H1 (cell line): ENCODE measurements at regions not wholly inside any gene's neighbourhood (a gene's known extent, or its start where the extent isn't known, plus 50 kb on each side); places are given as distances from the start of the nearest gene placed in this dataset.

Experiments used
- BCL11A ChIP-seq, 2 experiments: IDR thresholded peaks; one replicate each; pipeline ENCODE4 v1.6.1; 2011; ENCODE audit warnings: low read depth in 2 of 2, low read length in 2 of 2, mild to moderate bottlenecking in 2 of 2
- EP300 ChIP-seq, 2 experiments: IDR thresholded peaks; 1 replicate in 1 of 2; 2 replicates in 1 of 2; pipeline ENCODE4 v1.6.1; 2011 to 2012; ENCODE audit warnings: low read depth in 2 of 2, low read length in 2 of 2, mild to moderate bottlenecking in 2 of 2, borderline replicate concordance in 1 of 2, inconsistent platforms in 1 of 2, moderate library complexity in 1 of 2
- EZH2 ChIP-seq: fragments of 200-600 bp; sonication (generic); IDR thresholded peaks from 2 replicates; pipeline ENCODE4 v1.7.1; 2012; ENCODE audit warnings: low read depth, mild to moderate bottlenecking, moderate library complexity, low read length, inconsistent platforms; ENCODE audit not compliant: severe bottlenecking
- POLR2A ChIP-seq, 2 experiments: IDR thresholded peaks; 1 replicate in 1 of 2; 2 replicates in 1 of 2; pipeline ENCODE4 v1.6.1; 2011; ENCODE audit warnings: low read depth in 2 of 2, low read length in 2 of 2, mild to moderate bottlenecking in 2 of 2; ENCODE audit errors: control extremely low read depth in 1 of 2
- POLR2AphosphoS5 ChIP-seq: IDR thresholded peaks from 2 replicates; pipeline ENCODE4 v1.6.1; 2011; ENCODE audit warnings: low read depth, low read length
- SIN3A ChIP-seq, 2 experiments: IDR thresholded peaks in 1 of 2; conservative IDR thresholded peaks in 1 of 2; 2 replicates each; pipeline ENCODE4 v1.6.1; 2011 to 2012; ENCODE audit warnings: low read length in 2 of 2, improper control_type of control experiment in 1 of 2, low read depth in 1 of 2, mild to moderate bottlenecking in 1 of 2
- SUZ12 ChIP-seq: fragments of 200-600 bp; sonication (generic); IDR thresholded peaks from 2 replicates; pipeline ENCODE4 v1.6.1; 2012; ENCODE audit warnings: mild to moderate bottlenecking, inconsistent platforms, low read length, moderate library complexity, mixed read lengths
- TAF1 ChIP-seq: IDR thresholded peaks from 2 replicates; pipeline ENCODE4 v1.6.1; 2011; ENCODE audit warnings: mild to moderate bottlenecking, low read depth, low read length
- TEAD4 ChIP-seq: IDR thresholded peaks from 2 replicates; pipeline ENCODE4 v1.6.1; 2012; ENCODE audit warnings: low read depth, low read length, inconsistent platforms, mixed read lengths
- TF ChIP-seq, protein P1 (sequence below), 3 experiments: IDR thresholded peaks; 1 replicate in 2 of 3; 2 replicates in 1 of 3; pipeline versions ENCODE4 v1.5.1 to v1.6.1; 2011; ENCODE audit warnings: low read length in 3 of 3, mild to moderate bottlenecking in 3 of 3, inconsistent platforms in 2 of 3, low read depth in 1 of 3, moderate library complexity in 1 of 3; ENCODE audit not compliant: insufficient read depth in 1 of 3; ENCODE audit errors: control extremely low read depth in 1 of 3
- TF ChIP-seq, protein P2 (sequence below): IDR thresholded peaks from 2 replicates; pipeline ENCODE4 v1.6.1; 2012; ENCODE audit warnings: inconsistent platforms

DNA sequence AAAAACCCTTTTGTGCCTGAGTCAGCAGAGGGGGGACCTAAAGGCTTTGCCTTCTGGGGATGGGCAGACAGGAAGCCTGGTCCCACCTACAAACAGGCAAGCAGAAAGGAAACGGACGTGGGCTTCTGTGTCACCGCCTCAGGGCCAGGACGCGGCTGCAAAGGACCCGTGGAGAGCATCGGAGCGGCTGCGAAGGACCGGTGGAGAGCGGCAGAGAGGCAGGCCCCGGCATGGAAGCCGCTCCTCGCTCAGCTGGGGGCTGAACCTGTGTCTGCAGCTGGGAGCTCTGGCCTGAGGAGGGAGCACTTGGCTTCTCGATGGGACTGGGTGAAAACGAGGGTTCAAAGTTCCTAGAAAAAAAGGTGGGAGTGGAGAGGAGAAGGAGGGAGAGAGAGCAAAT lies 125.4 kb upstream of the PPP2R2D start:
- TF ChIP-seq TAF1 (no peak), TEAD4 (no peak), BCL11A (IDR thresholded peaks at IDR 0.05; ENCODE audit: low read depth in 2 of 2, low read length in 2 of 2) (no peak), SIN3A (conservative IDR thresholded peaks at IDR 0.05 in 1 of 2, IDR thresholded peaks at IDR 0.05 in 1 of 2; ENCODE audit: low read depth in 1 of 2, low read length in 2 of 2) (no peak), SUZ12 (no peak), POLR2A (IDR thresholded peaks at IDR 0.05; ENCODE audit: control extremely low read depth in 1 of 2, low read depth in 2 of 2, low read length in 2 of 2) (no peak), EP300 (IDR thresholded peaks at IDR 0.05; ENCODE audit: borderline replicate concordance in 1 of 2, low read depth in 2 of 2, low read length in 2 of 2) (no peak), POLR2AphosphoS5 (no peak), EZH2 (no peak)
- TF ChIP-seq, protein P1, sequence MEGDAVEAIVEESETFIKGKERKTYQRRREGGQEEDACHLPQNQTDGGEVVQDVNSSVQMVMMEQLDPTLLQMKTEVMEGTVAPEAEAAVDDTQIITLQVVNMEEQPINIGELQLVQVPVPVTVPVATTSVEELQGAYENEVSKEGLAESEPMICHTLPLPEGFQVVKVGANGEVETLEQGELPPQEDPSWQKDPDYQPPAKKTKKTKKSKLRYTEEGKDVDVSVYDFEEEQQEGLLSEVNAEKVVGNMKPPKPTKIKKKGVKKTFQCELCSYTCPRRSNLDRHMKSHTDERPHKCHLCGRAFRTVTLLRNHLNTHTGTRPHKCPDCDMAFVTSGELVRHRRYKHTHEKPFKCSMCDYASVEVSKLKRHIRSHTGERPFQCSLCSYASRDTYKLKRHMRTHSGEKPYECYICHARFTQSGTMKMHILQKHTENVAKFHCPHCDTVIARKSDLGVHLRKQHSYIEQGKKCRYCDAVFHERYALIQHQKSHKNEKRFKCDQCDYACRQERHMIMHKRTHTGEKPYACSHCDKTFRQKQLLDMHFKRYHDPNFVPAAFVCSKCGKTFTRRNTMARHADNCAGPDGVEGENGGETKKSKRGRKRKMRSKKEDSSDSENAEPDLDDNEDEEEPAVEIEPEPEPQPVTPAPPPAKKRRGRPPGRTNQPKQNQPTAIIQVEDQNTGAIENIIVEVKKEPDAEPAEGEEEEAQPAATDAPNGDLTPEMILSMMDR (IDR thresholded peaks at IDR 0.05; ENCODE audit: control extremely low read depth in 1 of 3, insufficient read depth in 1 of 3, low read depth in 1 of 3, low read length in 3 of 3), result peak; percentile 59 to 73 (median 71)
- TF ChIP-seq, protein P2, sequence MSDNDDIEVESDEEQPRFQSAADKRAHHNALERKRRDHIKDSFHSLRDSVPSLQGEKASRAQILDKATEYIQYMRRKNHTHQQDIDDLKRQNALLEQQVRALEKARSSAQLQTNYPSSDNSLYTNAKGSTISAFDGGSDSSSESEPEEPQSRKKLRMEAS, result no peak
